HepG2 (cell line): ENCODE measurements at regions not wholly inside any gene's neighbourhood (a gene's known extent, or its start where the extent isn't known, plus 50 kb on each side); places are given as distances from the start of the nearest gene placed in this dataset.

Experiments
- ATAC-seq: fragments of 200-7000 bp; cut with Tn5 transposase; 3 replicates; pipeline ENCODE4 v1.9.1; 2020; ENCODE audit warnings: mild to moderate bottlenecking, moderate library complexity
- BruUV-seq: library from RNA; stranded (reverse); fragments of 400-500 nt; replicated peaks from 2 replicates; lab custom pipeline; 2021; lab: Mats Ljungman, UMichigan
- CTCF ChIA-PET: fragments of 300-600 bp; formaldehyde crosslinking; extraction: SDS; loops from one replicate; lab custom pipeline; 2021; ENCODE audit warnings: low total read pairs, inconsistent platforms, low intra/inter-chr PET ratio; lab: Yijun Ruan, JAX
- POLR2A ChIA-PET: fragments of 350-600 bp; sonication (Branson Sonifier 250); formaldehyde crosslinking; loops from one replicate; lab custom pipeline; 2020; ENCODE audit warnings: antibody characterized with exemption, inconsistent platforms; lab: Yijun Ruan, JAX
- DNase-seq: peaks from one replicate; pipeline ENCODE4 v3.0.0-alpha.2; 2015; ENCODE audit warnings: low spot score
- FAIRE-seq: peaks from 3 replicates; lab custom pipeline; 2011; peaks lifted over from hg19 to GRCh38; lab: Jason Lieb, UNC
- H2AFZ ChIP-seq: one replicate; pipeline ENCODE4 v1.6.1; 2011; ENCODE audit warnings: low read length, inconsistent platforms
- H3K27ac ChIP-seq: fragments of 300-600 bp; 3 replicates; pipeline ENCODE4 v1.8.0; 2011; ENCODE audit warnings: mixed run types, mild to moderate bottlenecking, mixed read lengths, low read length, inconsistent platforms; ENCODE audit not compliant: insufficient read depth; ENCODE audit errors: extremely low read length
- H3K27me3 ChIP-seq, 2 experiments: fragments of 200-600 bp in 1 of 2; 2 replicates in 1 of 2; 3 replicates in 1 of 2; pipeline versions ENCODE4 v1.6.0 to v1.8.0; 2011; ENCODE audit warnings: low read length in 2 of 2, mild to moderate bottlenecking in 2 of 2, moderate library complexity in 2 of 2, inconsistent platforms in 1 of 2; ENCODE audit not compliant: insufficient read depth in 2 of 2, control insufficient read depth in 1 of 2
- H3K36me3 ChIP-seq, 2 experiments: fragments of 200-600 bp in 1 of 2; replicated peaks in 1 of 2; 2 replicates in 1 of 2; 3 replicates in 1 of 2; pipeline versions ENCODE4 v1.5.1 to v1.8.0; 2011; ENCODE audit warnings: low read length in 2 of 2, inconsistent platforms in 1 of 2; ENCODE audit not compliant: insufficient read depth in 2 of 2, control insufficient read depth in 1 of 2
- H3K4me1 ChIP-seq: 2 replicates; pipeline ENCODE4 v1.5.1; 2012; ENCODE audit warnings: low read length, inconsistent platforms; ENCODE audit not compliant: insufficient read depth
- H3K4me2 ChIP-seq: 2 replicates; pipeline ENCODE4 v1.6.0; 2011; ENCODE audit warnings: low read depth, low read length, inconsistent platforms
- H3K4me3 ChIP-seq, 3 experiments: fragments of 200-600 bp in 1 of 3; sonication (generic), shearing (Covaris generic) in 1 of 3; replicated peaks in 1 of 3; 2 replicates each; pipeline ENCODE4 v1.5.1; 2011 to 2016; ENCODE audit warnings: low read length in 3 of 3, inconsistent platforms in 2 of 3, low read depth in 2 of 3, mild to moderate bottlenecking in 2 of 3, control low read depth in 1 of 3, mixed read lengths in 1 of 3; ENCODE audit not compliant: insufficient read depth in 1 of 3
- H3K79me2 ChIP-seq: one replicate; pipeline ENCODE4 v1.6.1; 2011; ENCODE audit warnings: low read length, inconsistent platforms; ENCODE audit not compliant: insufficient read depth
- H3K9ac ChIP-seq: 2 replicates; pipeline ENCODE4 v1.6.0; 2011; ENCODE audit warnings: mild to moderate bottlenecking, low read depth, low read length, inconsistent platforms; ENCODE audit not compliant: insufficient read depth
- H3K9me3 ChIP-seq: 2 replicates; pipeline ENCODE4 v1.5.1; 2012; ENCODE audit warnings: mild to moderate bottlenecking, low read length
- H4K20me1 ChIP-seq: 2 replicates; pipeline ENCODE4 v1.6.0; 2011; ENCODE audit warnings: inconsistent platforms, mild to moderate bottlenecking, low read length, moderate library complexity; ENCODE audit not compliant: insufficient read depth
- ATRX ChIP-seq: sonication (generic); formaldehyde crosslinking; IDR thresholded peaks from 2 replicates; pipeline ENCODE4 v1.4.0; 2020; ENCODE audit warnings: missing genetic modification reagents, borderline replicate concordance
- CBX1 ChIP-seq: IDR thresholded peaks from one replicate; pipeline ENCODE4 v1.6.1; 2016; ENCODE audit warnings: antibody characterized with exemption, low read depth
- FOSL2 ChIP-seq: sonication (generic); formaldehyde crosslinking; IDR thresholded peaks from 2 replicates; pipeline ENCODE4 v1.4.0; 2020; ENCODE audit warnings: missing genetic modification reagents
- ISL2 ChIP-seq: sonication (generic); formaldehyde crosslinking; IDR thresholded peaks from 2 replicates; pipeline ENCODE4 v1.5.0; 2020; ENCODE audit warnings: missing genetic modification reagents
- MBNL3 ChIP-seq: fragments of 250-450 bp; sonication (Bioruptor Pico); conservative IDR thresholded peaks from 2 replicates; pipeline ENCODE4 v1.8.0; 2022; ENCODE audit warnings: mild to moderate bottlenecking, inconsistent platforms
- PCBP2 ChIP-seq: fragments of 200-400 bp; formaldehyde crosslinking; optimal IDR thresholded peaks from 2 replicates; pipeline ENCODE3; 2018; ENCODE audit warnings: low read length, low read depth; ENCODE audit not compliant: poor library complexity, severe bottlenecking
- SAFB2 ChIP-seq: sonication (generic); formaldehyde crosslinking; IDR thresholded peaks from 2 replicates; pipeline ENCODE4 v1.5.1; 2020; ENCODE audit warnings: missing genetic modification reagents, low read depth, mild to moderate bottlenecking, borderline replicate concordance
- SMARCE1 ChIP-seq: fragments of 450-650 bp; IDR thresholded peaks from 2 replicates; pipeline ENCODE4 v1.6.1; 2017; ENCODE audit warnings: borderline replicate concordance
- ZFP36 ChIP-seq: fragments of 150-350 bp; IDR thresholded peaks from 2 replicates; pipeline ENCODE4 v1.6.1; 2018; ENCODE audit warnings: borderline replicate concordance, low read length, low read depth; ENCODE audit not compliant: partially characterized antibody
- ZNF768 ChIP-seq: sonication (generic); formaldehyde crosslinking; IDR thresholded peaks from 2 replicates; pipeline ENCODE4 v1.4.0; 2020; ENCODE audit warnings: missing genetic modification reagents
- ZNF772 ChIP-seq: sonication (generic); formaldehyde crosslinking; IDR thresholded peaks from 2 replicates; pipeline ENCODE4 v1.5.0; 2020; ENCODE audit warnings: mild to moderate bottlenecking, missing genetic modification reagents
- WGBS: methylation state at CpG from one replicate; pipeline ENCODE4 v1.1.6; 2017; ENCODE audit warnings: low lambda C conversion rate; 5-methylcytosine and 5-hydroxymethylcytosine counted together
- in situ Hi-C: cut with HindIII; loops from 2 replicates; pipeline ENCODE4 v1.10.0; 2017; ENCODE audit warnings: low pct_unique_long_range_greater_than_20kb; ENCODE audit not compliant: extremely low pct_ligation_motif_present
- intact Hi-C: fragments of 100-400 bp; cut with micrococcal nuclease; formaldehyde crosslinking; loops from one replicate; pipeline ENCODE4 v1.10.0; 2022; ENCODE audit not compliant: unreplicated experiment
- TF ChIP-seq, protein P1 (sequence below), 2 experiments: sonication (generic) in 1 of 2; formaldehyde crosslinking in 1 of 2; IDR thresholded peaks; 2 replicates each; pipeline versions ENCODE4 v1.5.1 to v1.6.1; 2011 to 2020; ENCODE audit warnings: borderline replicate concordance in 1 of 2, low read depth in 1 of 2, low read length in 1 of 2, mild to moderate bottlenecking in 1 of 2, missing genetic modification reagents in 1 of 2, moderate library complexity in 1 of 2
- TF ChIP-seq, protein P2 (sequence below): IDR thresholded peaks from 2 replicates; pipeline ENCODE4 v1.6.1; 2018; ENCODE audit warnings: missing genetic modification reagents
- TF ChIP-seq, protein P3 (sequence below): sonication (generic); formaldehyde crosslinking; IDR thresholded peaks from 2 replicates; pipeline ENCODE4 v1.4.0; 2020; ENCODE audit warnings: missing genetic modification reagents, borderline replicate concordance

DNA sequence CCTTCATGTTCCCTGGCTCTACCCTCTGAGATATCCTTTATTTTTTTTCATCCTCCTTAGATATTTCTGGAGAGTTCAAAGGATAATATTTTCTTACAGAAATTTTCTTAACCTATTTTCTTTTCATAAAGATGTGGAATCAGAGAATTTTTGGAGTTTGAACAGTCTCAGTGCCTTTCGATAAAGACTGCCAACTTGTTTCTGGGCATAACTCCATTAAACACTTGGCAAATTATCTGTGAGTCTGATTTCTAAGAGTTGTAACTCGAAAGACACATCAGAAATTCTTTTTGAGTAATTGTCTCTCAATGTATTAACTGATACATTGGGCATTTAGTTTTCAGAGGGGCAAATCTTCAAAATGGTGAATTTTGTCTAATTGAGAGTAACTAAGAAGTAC is 1255.6 kb downstream of the NCAM2 start:
- Histone ChIP-seq H3K27me3 (no peaks in the 10 kb centered on the region), H2AFZ (no peak overlapping the region), H3K4me3 (no peak overlapping the region), H3K4me1 (no peaks in the 10 kb centered on the region), H3K4me2 (no peak overlapping the region), H3K27ac (no peak overlapping the region), H3K9me3 (peaks cover 88% of the 10 kb centered on the region), H4K20me1 (no peaks in the 10 kb centered on the region), H3K36me3 (no peaks in the 10 kb centered on the region), H3K9ac (no peak overlapping the region), H3K79me2 (no peaks in the 10 kb centered on the region)
- in situ Hi-C loops: no loop called here
- 33% methylated on average over 2 of the region's 2 CpGs for WGBS
- FAIRE-seq (no peak), DNase-seq (no peak), ATAC-seq (no peak)
- CTCF ChIA-PET: no interaction called here
- no peak for TF ChIP-seq ZNF768 (CRISPR knock-in tag)
- POLR2A ChIA-PET: no interaction called here
- intact Hi-C loops: no loop called here
- no TSS peak for BruUV-seq

DNA sequence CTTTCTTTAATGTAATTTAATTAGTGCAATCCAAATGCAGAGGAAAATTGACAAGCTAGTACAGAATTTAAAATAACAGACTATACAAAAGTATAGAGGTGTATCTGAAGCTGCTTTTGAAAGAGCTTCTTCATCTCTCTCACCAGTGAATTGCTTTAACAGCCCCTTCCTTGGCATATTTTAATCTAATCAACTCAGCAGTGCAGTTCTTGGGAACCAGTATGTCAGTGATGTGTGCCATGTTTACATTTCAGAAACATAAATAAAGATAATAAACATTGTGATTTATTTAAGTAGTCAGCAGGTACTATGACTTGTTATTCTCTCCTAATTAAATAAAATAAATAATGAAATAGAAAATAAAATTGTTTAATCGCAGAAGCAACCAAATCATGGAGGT is 1260.6 kb downstream of the NCAM2 start:
- H2AFZ ChIP-seq: no peak overlapping the region
- H3K4me3 ChIP-seq: no peak overlapping the region
- no peak overlapping the region for H3K27ac ChIP-seq
- CTCF ChIA-PET: no interaction called here
- DNase-seq (no peak), ATAC-seq (no peak), FAIRE-seq (no peak)
- no peaks in the 10 kb centered on the region for H3K79me2 ChIP-seq
- H3K36me3 ChIP-seq: no peaks in the 10 kb centered on the region
- POLR2A ChIA-PET: no interaction called here
- no peaks in the 10 kb centered on the region for H4K20me1 ChIP-seq
- H3K4me1 ChIP-seq: no peaks in the 10 kb centered on the region
- no peak overlapping the region for H3K9ac ChIP-seq
- H3K27me3 ChIP-seq: no peaks in the 10 kb centered on the region
- no peak overlapping the region for H3K4me2 ChIP-seq
- 2% methylated on average over 1 of the region's 1 CpG for WGBS
- H3K9me3 ChIP-seq: peaks cover 87% of the 10 kb centered on the region
- intact Hi-C loops (no loop called here), in situ Hi-C loops (no loop called here)
- BruUV-seq: no TSS peak
- TF ChIP-seq FOSL2 (CRISPR knock-in tag) (no peak), SMARCE1 (no peak), ZNF772 (no peak), ISL2 (CRISPR knock-in tag) (no peak), CBX1 (no peak), PCBP2 (no peak), ZFP36 (no peak), MBNL3 (CRISPR knock-in tag) (no peak), SAFB2 (CRISPR knock-in tag) (no peak), ATRX (CRISPR knock-in tag) (no peak)
- TF ChIP-seq, protein P1, sequence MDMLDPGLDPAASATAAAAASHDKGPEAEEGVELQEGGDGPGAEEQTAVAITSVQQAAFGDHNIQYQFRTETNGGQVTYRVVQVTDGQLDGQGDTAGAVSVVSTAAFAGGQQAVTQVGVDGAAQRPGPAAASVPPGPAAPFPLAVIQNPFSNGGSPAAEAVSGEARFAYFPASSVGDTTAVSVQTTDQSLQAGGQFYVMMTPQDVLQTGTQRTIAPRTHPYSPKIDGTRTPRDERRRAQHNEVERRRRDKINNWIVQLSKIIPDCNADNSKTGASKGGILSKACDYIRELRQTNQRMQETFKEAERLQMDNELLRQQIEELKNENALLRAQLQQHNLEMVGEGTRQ (IDR thresholded peaks at IDR 0.05; ENCODE audit: low read depth, low read length): no peak
- TF ChIP-seq, protein P1 (CRISPR knock-in tag; IDR thresholded peaks at IDR 0.05; ENCODE audit: borderline replicate concordance): no peak
- TF ChIP-seq, protein P2, sequence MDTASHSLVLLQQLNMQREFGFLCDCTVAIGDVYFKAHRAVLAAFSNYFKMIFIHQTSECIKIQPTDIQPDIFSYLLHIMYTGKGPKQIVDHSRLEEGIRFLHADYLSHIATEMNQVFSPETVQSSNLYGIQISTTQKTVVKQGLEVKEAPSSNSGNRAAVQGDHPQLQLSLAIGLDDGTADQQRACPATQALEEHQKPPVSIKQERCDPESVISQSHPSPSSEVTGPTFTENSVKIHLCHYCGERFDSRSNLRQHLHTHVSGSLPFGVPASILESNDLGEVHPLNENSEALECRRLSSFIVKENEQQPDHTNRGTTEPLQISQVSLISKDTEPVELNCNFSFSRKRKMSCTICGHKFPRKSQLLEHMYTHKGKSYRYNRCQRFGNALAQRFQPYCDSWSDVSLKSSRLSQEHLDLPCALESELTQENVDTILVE: no peak
- TF ChIP-seq, protein P3, sequence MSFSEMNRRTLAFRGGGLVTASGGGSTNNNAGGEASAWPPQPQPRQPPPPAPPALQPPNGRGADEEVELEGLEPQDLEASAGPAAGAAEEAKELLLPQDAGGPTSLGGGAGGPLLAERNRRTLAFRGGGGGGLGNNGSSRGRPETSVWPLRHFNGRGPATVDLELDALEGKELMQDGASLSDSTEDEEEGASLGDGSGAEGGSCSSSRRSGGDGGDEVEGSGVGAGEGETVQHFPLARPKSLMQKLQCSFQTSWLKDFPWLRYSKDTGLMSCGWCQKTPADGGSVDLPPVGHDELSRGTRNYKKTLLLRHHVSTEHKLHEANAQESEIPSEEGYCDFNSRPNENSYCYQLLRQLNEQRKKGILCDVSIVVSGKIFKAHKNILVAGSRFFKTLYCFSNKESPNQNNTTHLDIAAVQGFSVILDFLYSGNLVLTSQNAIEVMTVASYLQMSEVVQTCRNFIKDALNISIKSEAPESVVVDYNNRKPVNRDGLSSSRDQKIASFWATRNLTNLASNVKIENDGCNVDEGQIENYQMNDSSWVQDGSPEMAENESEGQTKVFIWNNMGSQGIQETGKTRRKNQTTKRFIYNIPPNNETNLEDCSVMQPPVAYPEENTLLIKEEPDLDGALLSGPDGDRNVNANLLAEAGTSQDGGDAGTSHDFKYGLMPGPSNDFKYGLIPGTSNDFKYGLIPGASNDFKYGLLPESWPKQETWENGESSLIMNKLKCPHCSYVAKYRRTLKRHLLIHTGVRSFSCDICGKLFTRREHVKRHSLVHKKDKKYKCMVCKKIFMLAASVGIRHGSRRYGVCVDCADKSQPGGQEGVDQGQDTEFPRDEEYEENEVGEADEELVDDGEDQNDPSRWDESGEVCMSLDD (CRISPR knock-in tag): no peak
